NB4 (cell line): ENCODE measurements at regions not wholly inside any gene's neighbourhood (a gene's known extent, or its start where the extent isn't known, plus 50 kb on each side); places are given as distances from the start of the nearest gene placed in this dataset.

Experiments used
- CTCF ChIP-seq: IDR thresholded peaks from one replicate; pipeline ENCODE4 v1.5.1; 2012; ENCODE audit warnings: low read depth, low read length
- MAX ChIP-seq: IDR thresholded peaks from 2 replicates; pipeline ENCODE4 v1.6.1; 2011; ENCODE audit warnings: low read depth, low read length
- MYC ChIP-seq: IDR thresholded peaks from 2 replicates; pipeline ENCODE4 v1.6.1; 2011; ENCODE audit warnings: low read depth, low read length
- POLR2A ChIP-seq: IDR thresholded peaks from 2 replicates; pipeline ENCODE4 v1.6.1; 2011; ENCODE audit warnings: mild to moderate bottlenecking; ENCODE audit not compliant: insufficient read length; ENCODE audit errors: extremely low read depth

- no peak for TF ChIP-seq CTCF
- no peak for TF ChIP-seq MAX
- no peak for TF ChIP-seq POLR2A
- no peak for TF ChIP-seq MYC
These were observed 340.7 kb downstream of the MBD2 start for GRCh38 chr18:53883771-53884170.
